ENCODE measurements at regions not wholly inside any gene's neighbourhood (a gene's known extent, or its start where the extent isn't known, plus 50 kb on each side); places are given as distances from the start of the nearest gene placed in this dataset.

- TF ChIP-seq ZNF184 (tag by site-specific recombination; IDR thresholded peaks at IDR 0.05): no peak
- TF ChIP-seq ZNF202 (tag by site-specific recombination; IDR thresholded peaks at IDR 0.05; ENCODE audit: borderline replicate concordance): no peak
- TF ChIP-seq, protein P1, sequence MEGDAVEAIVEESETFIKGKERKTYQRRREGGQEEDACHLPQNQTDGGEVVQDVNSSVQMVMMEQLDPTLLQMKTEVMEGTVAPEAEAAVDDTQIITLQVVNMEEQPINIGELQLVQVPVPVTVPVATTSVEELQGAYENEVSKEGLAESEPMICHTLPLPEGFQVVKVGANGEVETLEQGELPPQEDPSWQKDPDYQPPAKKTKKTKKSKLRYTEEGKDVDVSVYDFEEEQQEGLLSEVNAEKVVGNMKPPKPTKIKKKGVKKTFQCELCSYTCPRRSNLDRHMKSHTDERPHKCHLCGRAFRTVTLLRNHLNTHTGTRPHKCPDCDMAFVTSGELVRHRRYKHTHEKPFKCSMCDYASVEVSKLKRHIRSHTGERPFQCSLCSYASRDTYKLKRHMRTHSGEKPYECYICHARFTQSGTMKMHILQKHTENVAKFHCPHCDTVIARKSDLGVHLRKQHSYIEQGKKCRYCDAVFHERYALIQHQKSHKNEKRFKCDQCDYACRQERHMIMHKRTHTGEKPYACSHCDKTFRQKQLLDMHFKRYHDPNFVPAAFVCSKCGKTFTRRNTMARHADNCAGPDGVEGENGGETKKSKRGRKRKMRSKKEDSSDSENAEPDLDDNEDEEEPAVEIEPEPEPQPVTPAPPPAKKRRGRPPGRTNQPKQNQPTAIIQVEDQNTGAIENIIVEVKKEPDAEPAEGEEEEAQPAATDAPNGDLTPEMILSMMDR (tag by site-specific recombination; IDR thresholded peaks at IDR 0.05): no peak
- TF ChIP-seq AEBP2 (tag by site-specific recombination; IDR thresholded peaks at IDR 0.05; ENCODE audit: borderline replicate concordance): no peak
- no peak for TF ChIP-seq ZFHX2 (tag by site-specific recombination; conservative IDR thresholded peaks at IDR 0.05)
- TF ChIP-seq ZNF24 (tag by site-specific recombination; IDR thresholded peaks at IDR 0.05): no peak
Measured at GRCh38 chr2:4354164-4354563, 650.8 kb downstream of the DCDC2C start.
